HepG2 (cell line): ENCODE measurements at regions not wholly inside any gene's neighbourhood (a gene's known extent, or its start where the extent isn't known, plus 50 kb on each side); places are given as distances from the start of the nearest gene placed in this dataset.

ENCODE experiments used
- ATAC-seq: fragments of 200-7000 bp; cut with Tn5 transposase; 3 replicates; pipeline ENCODE4 v1.9.1; 2020; ENCODE audit warnings: mild to moderate bottlenecking, moderate library complexity
- BruUV-seq: library from RNA; stranded (reverse); fragments of 400-500 nt; replicated peaks from 2 replicates; lab custom pipeline; 2021; lab: Mats Ljungman, UMichigan
- CTCF ChIA-PET: fragments of 300-600 bp; formaldehyde crosslinking; extraction: SDS; loops from one replicate; lab custom pipeline; 2021; ENCODE audit warnings: low total read pairs, inconsistent platforms, low intra/inter-chr PET ratio; lab: Yijun Ruan, JAX
- POLR2A ChIA-PET: fragments of 350-600 bp; sonication (Branson Sonifier 250); formaldehyde crosslinking; loops from one replicate; lab custom pipeline; 2020; ENCODE audit warnings: antibody characterized with exemption, inconsistent platforms; lab: Yijun Ruan, JAX
- DNase-seq: peaks from one replicate; pipeline ENCODE4 v3.0.0-alpha.2; 2015; ENCODE audit warnings: low spot score
- FAIRE-seq: peaks from 3 replicates; lab custom pipeline; 2011; peaks lifted over from hg19 to GRCh38; lab: Jason Lieb, UNC
- H2AFZ ChIP-seq: one replicate; pipeline ENCODE4 v1.6.1; 2011; ENCODE audit warnings: low read length, inconsistent platforms
- H3K27ac ChIP-seq: fragments of 300-600 bp; 3 replicates; pipeline ENCODE4 v1.8.0; 2011; ENCODE audit warnings: mixed run types, mild to moderate bottlenecking, mixed read lengths, low read length, inconsistent platforms; ENCODE audit not compliant: insufficient read depth; ENCODE audit errors: extremely low read length
- H3K27me3 ChIP-seq, 2 experiments: fragments of 200-600 bp in 1 of 2; 2 replicates in 1 of 2; 3 replicates in 1 of 2; pipeline versions ENCODE4 v1.6.0 to v1.8.0; 2011; ENCODE audit warnings: low read length in 2 of 2, mild to moderate bottlenecking in 2 of 2, moderate library complexity in 2 of 2, inconsistent platforms in 1 of 2; ENCODE audit not compliant: insufficient read depth in 2 of 2, control insufficient read depth in 1 of 2
- H3K36me3 ChIP-seq, 2 experiments: fragments of 200-600 bp in 1 of 2; replicated peaks in 1 of 2; 2 replicates in 1 of 2; 3 replicates in 1 of 2; pipeline versions ENCODE4 v1.5.1 to v1.8.0; 2011; ENCODE audit warnings: low read length in 2 of 2, inconsistent platforms in 1 of 2; ENCODE audit not compliant: insufficient read depth in 2 of 2, control insufficient read depth in 1 of 2
- H3K4me1 ChIP-seq: 2 replicates; pipeline ENCODE4 v1.5.1; 2012; ENCODE audit warnings: low read length, inconsistent platforms; ENCODE audit not compliant: insufficient read depth
- H3K4me2 ChIP-seq: 2 replicates; pipeline ENCODE4 v1.6.0; 2011; ENCODE audit warnings: low read depth, low read length, inconsistent platforms
- H3K4me3 ChIP-seq, 3 experiments: fragments of 200-600 bp in 1 of 3; sonication (generic), shearing (Covaris generic) in 1 of 3; replicated peaks in 1 of 3; 2 replicates each; pipeline ENCODE4 v1.5.1; 2011 to 2016; ENCODE audit warnings: low read length in 3 of 3, inconsistent platforms in 2 of 3, low read depth in 2 of 3, mild to moderate bottlenecking in 2 of 3, control low read depth in 1 of 3, mixed read lengths in 1 of 3; ENCODE audit not compliant: insufficient read depth in 1 of 3
- H3K79me2 ChIP-seq: one replicate; pipeline ENCODE4 v1.6.1; 2011; ENCODE audit warnings: low read length, inconsistent platforms; ENCODE audit not compliant: insufficient read depth
- H3K9ac ChIP-seq: 2 replicates; pipeline ENCODE4 v1.6.0; 2011; ENCODE audit warnings: mild to moderate bottlenecking, low read depth, low read length, inconsistent platforms; ENCODE audit not compliant: insufficient read depth
- H3K9me3 ChIP-seq: 2 replicates; pipeline ENCODE4 v1.5.1; 2012; ENCODE audit warnings: mild to moderate bottlenecking, low read length
- H4K20me1 ChIP-seq: 2 replicates; pipeline ENCODE4 v1.6.0; 2011; ENCODE audit warnings: inconsistent platforms, mild to moderate bottlenecking, low read length, moderate library complexity; ENCODE audit not compliant: insufficient read depth
- CREB1 ChIP-seq, 2 experiments: fragments of 450-650 bp in 1 of 2; IDR thresholded peaks; 2 replicates each; pipeline ENCODE4 v1.6.1; 2016 to 2017; ENCODE audit warnings: control low read depth in 1 of 2, mild to moderate bottlenecking in 1 of 2, missing compliant biosample characterization in 1 of 2, missing genetic modification characterization in 1 of 2
- ELF1 ChIP-seq: sonication (generic); formaldehyde crosslinking; IDR thresholded peaks from 2 replicates; pipeline ENCODE4 v1.4.0; 2020; ENCODE audit warnings: missing genetic modification reagents
- GTF2F1 ChIP-seq: fragments of 150-350 bp; IDR thresholded peaks from 2 replicates; pipeline ENCODE4 v1.6.1; 2014; ENCODE audit warnings: low read length
- JUN ChIP-seq: sonication (generic); formaldehyde crosslinking; IDR thresholded peaks from 2 replicates; pipeline ENCODE4 v1.4.0; 2020; ENCODE audit warnings: mild to moderate bottlenecking, missing genetic modification reagents
- PBX3 ChIP-seq: sonication (generic); formaldehyde crosslinking; IDR thresholded peaks from 2 replicates; pipeline ENCODE4 v1.8.1; 2023; ENCODE audit warnings: missing genetic modification reagents, inconsistent platforms, borderline replicate concordance
- XBP1 ChIP-seq: sonication (generic); formaldehyde crosslinking; IDR thresholded peaks from 2 replicates; pipeline ENCODE4 v1.5.0; 2020; ENCODE audit warnings: missing genetic modification reagents
- ZBTB33 ChIP-seq: sonication (generic); formaldehyde crosslinking; IDR thresholded peaks from 2 replicates; pipeline ENCODE4 v1.4.0; 2020; ENCODE audit warnings: missing genetic modification reagents
- ZFP36L2 ChIP-seq: sonication (generic); formaldehyde crosslinking; IDR thresholded peaks from 2 replicates; pipeline ENCODE4 v1.4.0; 2020; ENCODE audit warnings: missing genetic modification reagents
- ZFP41 ChIP-seq: sonication (generic); formaldehyde crosslinking; IDR thresholded peaks from 2 replicates; pipeline ENCODE4 v1.4.0; 2020; ENCODE audit warnings: mild to moderate bottlenecking, missing genetic modification reagents, borderline replicate concordance
- ZNF567 ChIP-seq: sonication (generic); formaldehyde crosslinking; IDR thresholded peaks from 2 replicates; pipeline ENCODE4 v1.8.1; 2023; ENCODE audit warnings: mild to moderate bottlenecking, missing genetic modification reagents, borderline replicate concordance
- ZNF792 ChIP-seq: IDR thresholded peaks from 2 replicates; pipeline ENCODE4 v1.6.1; 2016
- WGBS: methylation state at CpG from one replicate; pipeline ENCODE4 v1.1.6; 2017; ENCODE audit warnings: low lambda C conversion rate; 5-methylcytosine and 5-hydroxymethylcytosine counted together
- in situ Hi-C: cut with HindIII; loops from 2 replicates; pipeline ENCODE4 v1.10.0; 2017; ENCODE audit warnings: low pct_unique_long_range_greater_than_20kb; ENCODE audit not compliant: extremely low pct_ligation_motif_present
- intact Hi-C: fragments of 100-400 bp; cut with micrococcal nuclease; formaldehyde crosslinking; loops from one replicate; pipeline ENCODE4 v1.10.0; 2022; ENCODE audit not compliant: unreplicated experiment

- Histone ChIP-seq H2AFZ (no peak overlapping the region), H3K9ac (no peak overlapping the region), H3K79me2 (no peaks in the 10 kb centered on the region), H3K36me3 (no peaks in the 10 kb centered on the region), H3K4me2 (no peak overlapping the region), H3K27me3 (no peaks in the 10 kb centered on the region), H3K4me1 (no peaks in the 10 kb centered on the region), H3K4me3 (no peak overlapping the region), H3K27ac (no peak overlapping the region), H3K9me3 (no peaks in the 10 kb centered on the region), H4K20me1 (no peaks in the 10 kb centered on the region)
- WGBS = 14% methylated on average over 2 of the region's 2 CpGs
- ChIA-PET CTCF (no interaction called here), POLR2A (no interaction called here)
- TF ChIP-seq CREB1 (IDR thresholded peaks at IDR 0.05) (no peak), CREB1 (CRISPR knock-in tag; IDR thresholded peaks at IDR 0.05) (no peak), ZNF567 (no peak), ELF1 (CRISPR knock-in tag) (no peak), JUN (no peak), ZFP41 (no peak), PBX3 (CRISPR knock-in tag) (no peak), ZFP36L2 (CRISPR knock-in tag) (no peak)
- no peak for ATAC-seq
- in situ Hi-C loops (no loop called here), intact Hi-C loops (no loop called here)
- no TSS peak for BruUV-seq
- no peak for DNase-seq
- no peak for FAIRE-seq
Observed at GRCh38 chr4:147195386-147195785, 249.7 kb upstream of the TTC29 start.

- intact Hi-C loops = no loop called here
- WGBS = 0% methylated on average over 4 of the region's 4 CpGs
- in situ Hi-C loops = no loop called here
- no peaks in the 10 kb centered on the region for H3K79me2 ChIP-seq
- FAIRE-seq (no peak), DNase-seq (no peak), ATAC-seq (no peak)
- ChIA-PET CTCF (no interaction called here), POLR2A (no interaction called here)
- no peaks in the 10 kb centered on the region for H3K4me1 ChIP-seq
- no peak overlapping the region for H3K9ac ChIP-seq
- no peak overlapping the region for H3K4me3 ChIP-seq
- H2AFZ ChIP-seq = no peak overlapping the region
- H3K9me3 ChIP-seq = no peaks in the 10 kb centered on the region
- H3K36me3 ChIP-seq = no peaks in the 10 kb centered on the region
- no peak for TF ChIP-seq GTF2F1
- TF ChIP-seq XBP1 (CRISPR knock-in tag) = no peak
- no peak for TF ChIP-seq ZNF792
- no peak for TF ChIP-seq ZBTB33
- TF ChIP-seq, all 625 proteins: peak for 0
- Histone ChIP-seq H3K27me3 (no peaks in the 10 kb centered on the region), H3K4me2 (no peak overlapping the region), H3K27ac (no peak overlapping the region), H4K20me1 (no peaks in the 10 kb centered on the region)
- BruUV-seq = no TSS peak
Observed at GRCh38 chr4:147198411-147199051, 252.9 kb upstream of the TTC29 start.
